Anterior cingulate cortex (tissue), 58 donors: ENCODE measurements at regions not wholly inside any gene's neighbourhood (a gene's known extent, or its start where the extent isn't known, plus 50 kb on each side); places are given as distances from the start of the nearest gene placed in this dataset.

Source experiments
- DNase-seq, 58 donors: peaks; one replicate each; lab custom pipeline; 2025; lab: John Stamatoyannopoulos, UW

GRCh38 chrX:26008042-26008441 is 130.1 kb upstream of the MAGEB18 start:
- DNase-seq: no peak

- no peak for DNase-seq
Measured at GRCh38 chrX:26008691-26009090, 129.5 kb upstream of the MAGEB18 start.

DNA sequence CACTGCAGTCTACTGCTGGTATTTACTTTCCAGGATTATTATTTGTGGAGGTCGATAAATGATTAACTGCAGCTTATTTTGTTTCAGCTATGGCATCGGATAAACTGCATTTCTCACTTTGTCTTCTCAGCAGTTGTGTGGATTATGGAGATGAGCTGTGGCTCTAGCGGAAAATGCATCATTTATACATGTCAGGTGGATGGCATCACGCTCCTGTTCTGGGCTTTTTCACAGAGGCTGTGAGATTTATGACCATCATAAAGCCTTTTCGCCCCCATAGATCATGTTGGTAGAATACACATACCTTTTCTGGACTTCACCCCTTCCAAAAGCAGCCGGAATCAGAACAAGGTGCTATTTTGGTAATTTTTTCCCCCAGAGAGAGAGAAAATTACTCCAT is 118.8 kb upstream of the MAGEB18 start:
- no peak for DNase-seq

GRCh38 chrX:26026179-26026578 is 112.0 kb upstream of the MAGEB18 start:
- DNase-seq: no peak

- DNase-seq: no peak
Measured at GRCh38 chrX:26032111-26032912, 105.8 kb upstream of the MAGEB18 start.

- no peak for DNase-seq
Measured at GRCh38 chrX:26037367-26037766, 100.8 kb upstream of the MAGEB18 start.

DNA sequence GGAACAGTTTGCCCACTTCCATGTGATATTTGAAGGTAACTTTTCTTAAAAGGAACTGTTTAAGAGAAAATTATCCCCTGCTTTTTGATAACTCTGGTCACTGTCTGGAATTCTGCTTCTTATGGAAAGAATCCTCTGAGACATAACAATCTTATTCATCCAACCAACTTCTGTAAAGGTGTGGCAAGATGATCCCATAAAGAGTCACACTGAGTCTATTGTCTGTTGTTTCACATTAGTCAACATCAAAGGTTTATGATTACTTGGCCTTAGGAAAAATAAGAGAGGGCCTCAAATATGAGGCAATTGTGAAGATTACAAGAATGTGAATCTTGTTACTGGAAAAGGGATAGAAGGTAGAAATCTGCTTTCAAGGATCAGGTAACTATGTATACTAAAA is 88.0 kb upstream of the MAGEB18 start:
- DNase-seq: no peak

GRCh38 chrX:26070882-26071281 is 67.3 kb upstream of the MAGEB18 start:
- no peak for DNase-seq

DNA sequence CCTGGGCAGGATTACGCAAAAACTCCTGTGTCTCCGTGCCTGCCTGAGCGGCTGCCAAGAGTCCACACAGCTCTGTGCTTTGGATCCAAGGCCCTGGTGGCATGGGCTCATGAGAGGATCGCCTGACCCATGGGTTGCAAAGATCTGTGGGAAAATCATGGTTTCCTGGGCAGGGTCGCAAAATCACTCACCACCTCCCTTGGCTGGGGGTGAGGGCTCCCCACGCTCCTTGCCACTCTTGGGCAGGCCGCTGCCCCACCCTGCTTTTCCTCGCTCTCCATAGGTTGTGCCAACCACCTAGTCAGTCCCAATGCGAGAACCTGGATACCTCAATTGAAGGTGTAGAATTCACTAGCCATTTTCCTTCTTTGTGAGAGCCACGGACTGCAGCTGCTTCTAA is 66.5 kb upstream of the MAGEB18 start:
- DNase-seq: no peak

DNA sequence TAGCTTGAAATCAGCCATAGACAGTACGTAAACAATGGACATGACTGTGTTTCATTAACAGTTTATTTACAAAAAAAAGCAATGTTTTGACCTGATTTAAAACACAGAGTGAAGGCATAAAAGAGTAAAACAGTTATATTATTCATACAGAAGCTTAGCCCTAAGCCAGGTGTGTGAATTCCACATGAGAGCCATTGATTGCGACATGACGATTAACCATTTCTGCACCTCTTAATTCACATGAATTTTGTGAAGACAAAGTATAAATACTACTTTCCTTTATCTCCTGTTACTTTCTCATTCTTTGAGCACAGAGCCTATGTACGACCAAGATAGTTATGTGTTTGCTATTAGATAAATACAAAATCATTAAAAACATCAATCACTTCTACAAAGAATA is 55.0 kb upstream of the MAGEB18 start:
- DNase-seq: no peak
